ENCODE measurements at regions not wholly inside any gene's neighbourhood (a gene's known extent, or its start where the extent isn't known, plus 50 kb on each side); places are given as distances from the start of the nearest gene placed in this dataset.
A peak's percentile ranks its signal among the peaks of the same experiment; 100 is the strongest.

GRCh38 chr1:229033480-229033879 is 237.4 kb upstream of the RAB4A start:
- intact Hi-C loops (cut with micrococcal nuclease; ENCODE audit: unreplicated experiment): no loop called here
- Histone ChIP-seq H3K79me2 (ENCODE audit: insufficient read depth, low read length) (no peaks in the 10 kb centered on the region), H3K27me3 (ENCODE audit: control insufficient read depth in 1 of 2, insufficient read depth in 2 of 2, low read length in 2 of 2) (no peaks in the 10 kb centered on the region), H3K4me1 (ENCODE audit: insufficient read depth, low read length) (peaks cover 83% of the 10 kb centered on the region), H3K9ac (ENCODE audit: insufficient read depth, low read depth, low read length) (no peak overlapping the region), H3K27ac (ENCODE audit: extremely low read length, insufficient read depth, low read length) (no peak overlapping the region), H3K4me2 (ENCODE audit: low read depth, low read length) (no peak overlapping the region), H3K9me3 (ENCODE audit: low read length) (no peaks in the 10 kb centered on the region), H4K20me1 (ENCODE audit: insufficient read depth, low read length) (no peaks in the 10 kb centered on the region), H2AFZ (ENCODE audit: low read length) (no peak overlapping the region), H3K36me3 (replicated peaks in 1 of 2; ENCODE audit: control insufficient read depth in 1 of 2, insufficient read depth in 2 of 2, low read length in 2 of 2) (no peaks in the 10 kb centered on the region), H3K4me3 (replicated peaks in 1 of 3; ENCODE audit: insufficient read depth in 1 of 3, low read depth in 2 of 3, low read length in 3 of 3) (no peak overlapping the region)
- WGBS (ENCODE audit: low lambda C conversion rate): 88% methylated on average over 4 of the region's 4 CpGs
- CTCF ChIA-PET (ENCODE audit: low intra/inter-chr PET ratio, low total read pairs): no interaction called here
- no TSS peak for BruUV-seq (replicated peaks)
- POLR2A ChIA-PET: interaction anchor here (1.1 to 4.2 kb wide), 2 partner anchors 14 to 98 kb away, joined by 3 to 19 read pairs; no protein-coding TSS in a partner anchor
- DNase-seq (ENCODE audit: low spot score): no peak
- TF ChIP-seq ZNF709 (CRISPR knock-in tag; IDR thresholded peaks at IDR 0.05): no peak
- TF ChIP-seq HNF4A (CRISPR knock-in tag; IDR thresholded peaks at IDR 0.05): no peak
- peak; percentile 95 for TF ChIP-seq RBAK (CRISPR knock-in tag; IDR thresholded peaks at IDR 0.05)
- no peak for TF ChIP-seq ZNF367 (CRISPR knock-in tag; IDR thresholded peaks at IDR 0.05; ENCODE audit: borderline replicate concordance)
- TF ChIP-seq ZNF329 (CRISPR knock-in tag; IDR thresholded peaks at IDR 0.05; ENCODE audit: low read depth): no peak
- no peak for TF ChIP-seq ZBTB38 (CRISPR knock-in tag; IDR thresholded peaks at IDR 0.05)
- TF ChIP-seq CEBPB (IDR thresholded peaks at IDR 0.05; ENCODE audit: borderline replicate concordance, low read depth, low read length): 0 out of 2 replicates have a peak, but pooled peaks have one; percentile 8
- no peak for TF ChIP-seq DZIP1 (CRISPR knock-in tag; IDR thresholded peaks at IDR 0.05)
- ATAC-seq: no peak
- in situ Hi-C loops (cut with HindIII; ENCODE audit: extremely low pct_ligation_motif_present, low pct_unique_long_range_greater_than_20kb): no loop called here
- no peak for FAIRE-seq

Measured in HepG2 (cell line).